ENCODE measurements at regions not wholly inside any gene's neighbourhood (a gene's known extent, or its start where the extent isn't known, plus 50 kb on each side); places are given as distances from the start of the nearest gene placed in this dataset.

GRCh38 chr14:55938249-55938791, 179.9 kb upstream of the PELI2 start:
- no peak for DNase-seq (ENCODE audit: low read depth in 2 of 2)

GRCh38 chr14:55942076-55942654, 176.0 kb upstream of the PELI2 start:
- no peak for DNase-seq (ENCODE audit: low read depth in 2 of 2)

GRCh38 chr14:55942826-55943225, 175.4 kb upstream of the PELI2 start:
- no peak for DNase-seq (ENCODE audit: low read depth in 2 of 2)

GRCh38 chr14:55944757-55945156, 173.5 kb upstream of the PELI2 start:
- no peak for DNase-seq (ENCODE audit: low read depth in 2 of 2)

GRCh38 chr14:55946231-55946630, 172.0 kb upstream of the PELI2 start:
- DNase-seq (ENCODE audit: low read depth in 2 of 2) = no peak

GRCh38 chr14:55948399-55948798, 169.8 kb upstream of the PELI2 start:
- no peak for DNase-seq (ENCODE audit: low read depth in 2 of 2)

- DNase-seq (ENCODE audit: low read depth in 2 of 2) = no peak
Observed at GRCh38 chr14:55949708-55950107, 168.5 kb upstream of the PELI2 start.

- no peak for DNase-seq (ENCODE audit: low read depth in 2 of 2)
Observed at GRCh38 chr14:55950135-55950534, 168.1 kb upstream of the PELI2 start.

GRCh38 chr14:55951341-55952206, 166.6 kb upstream of the PELI2 start:
- DNase-seq (ENCODE audit: low read depth in 2 of 2) = no peak

GRCh38 chr14:55954108-55954507, 164.1 kb upstream of the PELI2 start:
- no peak for DNase-seq (ENCODE audit: low read depth in 2 of 2)

- DNase-seq (ENCODE audit: low read depth in 2 of 2) = no peak
Observed at GRCh38 chr14:55955175-55955574, 163.0 kb upstream of the PELI2 start.

GRCh38 chr14:55957950-55958349, 160.3 kb upstream of the PELI2 start:
- no peak for DNase-seq (ENCODE audit: low read depth in 2 of 2)

GRCh38 chr14:55963295-55963694, 154.9 kb upstream of the PELI2 start:
- no peak for DNase-seq (ENCODE audit: low read depth in 2 of 2)

GRCh38 chr14:55964091-55964490, 154.1 kb upstream of the PELI2 start:
- no peak for DNase-seq (ENCODE audit: low read depth in 2 of 2)

- no peak for DNase-seq (ENCODE audit: low read depth in 2 of 2)
Observed at GRCh38 chr14:55964821-55965220, 153.4 kb upstream of the PELI2 start.

- DNase-seq (ENCODE audit: low read depth in 2 of 2) = no peak
Observed at GRCh38 chr14:55965851-55966250, 152.4 kb upstream of the PELI2 start.

GRCh38 chr14:55968741-55969140, 149.5 kb upstream of the PELI2 start:
- DNase-seq (ENCODE audit: low read depth in 2 of 2) = no peak

GRCh38 chr14:55973285-55973800, 144.9 kb upstream of the PELI2 start:
- DNase-seq (ENCODE audit: low read depth in 2 of 2) = no peak

GRCh38 chr14:55973911-55974630, 144.1 kb upstream of the PELI2 start:
- DNase-seq (ENCODE audit: low read depth in 2 of 2) = no peak

- no peak for DNase-seq (ENCODE audit: low read depth in 2 of 2)
Observed at GRCh38 chr14:55975281-55975910, 142.8 kb upstream of the PELI2 start.

GRCh38 chr14:55976219-55976618, 142.0 kb upstream of the PELI2 start:
- no peak for DNase-seq (ENCODE audit: low read depth in 2 of 2)

- no peak for DNase-seq (ENCODE audit: low read depth in 2 of 2)
Observed at GRCh38 chr14:55976655-55977054, 141.6 kb upstream of the PELI2 start.

All from stimulated activated CD8-positive, alpha-beta memory T cell treated with anti-CD3 and anti-CD28 coated beads, Interleukin-15, amount 100 ng/mL, for 4 hours (primary cell).